Keratinocyte (primary cell): ENCODE measurements at regions not wholly inside any gene's neighbourhood (a gene's known extent, or its start where the extent isn't known, plus 50 kb on each side); places are given as distances from the start of the nearest gene placed in this dataset.

ENCODE experiments used
- EZH2 ChIP-seq: IDR thresholded peaks from one replicate; pipeline ENCODE4 v1.6.1; 2012; ENCODE audit warnings: inconsistent platforms, mild to moderate bottlenecking, low read length, moderate library complexity
- TF ChIP-seq, protein P1 (sequence below), 3 experiments: IDR thresholded peaks in 1 of 3; conservative IDR thresholded peaks in 1 of 3; optimal IDR thresholded peaks in 1 of 3; 2 replicates in 2 of 3; 3 replicates in 1 of 3; pipeline versions ENCODE3 to v1.5.1; 2011; ENCODE audit warnings: low read length in 3 of 3, mild to moderate bottlenecking in 3 of 3, moderate library complexity in 2 of 3, control low read depth in 1 of 3, inconsistent platforms in 1 of 3; ENCODE audit not compliant: insufficient read depth in 2 of 3; ENCODE audit errors: extremely low read depth in 1 of 3

DNA sequence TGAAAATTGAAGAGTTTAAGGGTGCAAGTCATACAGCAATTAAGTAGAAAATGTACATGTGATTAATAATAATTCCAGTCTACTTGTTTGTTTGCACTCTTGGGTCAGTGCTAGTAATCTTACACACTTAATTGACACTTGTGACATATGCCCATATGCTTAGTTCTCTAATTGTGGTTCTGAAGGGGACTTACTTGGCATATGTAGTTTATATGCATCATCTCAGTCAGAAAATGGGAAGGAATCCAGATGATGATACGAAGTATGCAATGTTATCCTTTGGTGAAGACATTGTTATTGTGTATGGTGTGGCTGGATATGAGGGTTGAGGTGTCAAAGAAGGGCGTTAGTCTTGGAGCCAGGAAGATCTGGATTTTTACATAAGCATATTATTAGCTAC is 193.5 kb upstream of the HDAC9 start:
- no peak for TF ChIP-seq EZH2
- TF ChIP-seq, protein P1, sequence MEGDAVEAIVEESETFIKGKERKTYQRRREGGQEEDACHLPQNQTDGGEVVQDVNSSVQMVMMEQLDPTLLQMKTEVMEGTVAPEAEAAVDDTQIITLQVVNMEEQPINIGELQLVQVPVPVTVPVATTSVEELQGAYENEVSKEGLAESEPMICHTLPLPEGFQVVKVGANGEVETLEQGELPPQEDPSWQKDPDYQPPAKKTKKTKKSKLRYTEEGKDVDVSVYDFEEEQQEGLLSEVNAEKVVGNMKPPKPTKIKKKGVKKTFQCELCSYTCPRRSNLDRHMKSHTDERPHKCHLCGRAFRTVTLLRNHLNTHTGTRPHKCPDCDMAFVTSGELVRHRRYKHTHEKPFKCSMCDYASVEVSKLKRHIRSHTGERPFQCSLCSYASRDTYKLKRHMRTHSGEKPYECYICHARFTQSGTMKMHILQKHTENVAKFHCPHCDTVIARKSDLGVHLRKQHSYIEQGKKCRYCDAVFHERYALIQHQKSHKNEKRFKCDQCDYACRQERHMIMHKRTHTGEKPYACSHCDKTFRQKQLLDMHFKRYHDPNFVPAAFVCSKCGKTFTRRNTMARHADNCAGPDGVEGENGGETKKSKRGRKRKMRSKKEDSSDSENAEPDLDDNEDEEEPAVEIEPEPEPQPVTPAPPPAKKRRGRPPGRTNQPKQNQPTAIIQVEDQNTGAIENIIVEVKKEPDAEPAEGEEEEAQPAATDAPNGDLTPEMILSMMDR (optimal IDR thresholded peaks at IDR 0.05 in 1 of 3, IDR thresholded peaks at IDR 0.05 in 1 of 3, conservative IDR thresholded peaks at IDR 0.05 in 1 of 3; ENCODE audit: extremely low read depth in 1 of 3, insufficient read depth in 2 of 3, low read length in 3 of 3) = no peak
